Fibroblast of lung (primary cell): ENCODE measurements at regions not wholly inside any gene's neighbourhood (a gene's known extent, or its start where the extent isn't known, plus 50 kb on each side); places are given as distances from the start of the nearest gene placed in this dataset.

Experiments
- DNase-seq, 2 donors: peaks; one replicate each; pipeline versions ENCODE4 v3.0.0 to v3.0.0-alpha.2; 2010; ENCODE audit warnings: low read depth in 2 of 2
- H2AFZ ChIP-seq: 2 replicates; pipeline ENCODE4 v1.5.1; 2012; ENCODE audit warnings: low read length, control low read depth, inconsistent platforms
- H3K27ac ChIP-seq: 2 replicates; pipeline ENCODE4 v1.5.1; 2011; ENCODE audit warnings: low read length, control low read depth; ENCODE audit not compliant: insufficient read depth
- H3K27me3 ChIP-seq: 2 replicates; pipeline ENCODE4 v1.5.1; 2011; ENCODE audit warnings: mild to moderate bottlenecking, low read length; ENCODE audit not compliant: control insufficient read depth, insufficient read depth
- H3K36me3 ChIP-seq: 2 replicates; pipeline ENCODE4 v1.5.1; 2011; ENCODE audit warnings: low read length; ENCODE audit not compliant: control insufficient read depth, insufficient read depth
- H3K4me1 ChIP-seq: 2 replicates; pipeline ENCODE4 v1.5.1; 2011; ENCODE audit warnings: low read length; ENCODE audit not compliant: control insufficient read depth, insufficient read depth; ENCODE audit errors: extremely low read depth
- H3K4me2 ChIP-seq: 2 replicates; pipeline ENCODE4 v1.5.1; 2011; ENCODE audit warnings: low read length, control low read depth; ENCODE audit not compliant: insufficient read depth; ENCODE audit errors: extremely low read depth
- H3K4me3 ChIP-seq, 4 experiments: fragments of 200-600 bp in 1 of 4; sonication (generic) in 1 of 4; replicated peaks in 1 of 4; 2 replicates each; pipeline ENCODE4 v1.5.1; 2011 to 2016; ENCODE audit warnings: low read length in 4 of 4, low read depth in 3 of 4, mild to moderate bottlenecking in 3 of 4, control low read depth in 2 of 4, inconsistent platforms in 1 of 4, mixed read lengths in 1 of 4; ENCODE audit not compliant: insufficient read depth in 1 of 4; ENCODE audit errors: control extremely low read depth in 1 of 4
- H3K79me2 ChIP-seq: 2 replicates; pipeline ENCODE4 v1.5.1; 2012; ENCODE audit warnings: mild to moderate bottlenecking, low read length, inconsistent platforms; ENCODE audit not compliant: control insufficient read depth, insufficient read depth
- H3K9ac ChIP-seq: 2 replicates; pipeline ENCODE4 v1.5.1; 2011; ENCODE audit warnings: mild to moderate bottlenecking, low read length, control low read depth; ENCODE audit not compliant: insufficient read depth
- H3K9me3 ChIP-seq: 2 replicates; pipeline ENCODE4 v1.5.1; 2012; ENCODE audit warnings: low read depth, low read length; ENCODE audit not compliant: control insufficient read depth, insufficient read depth
- H4K20me1 ChIP-seq: 2 replicates; pipeline ENCODE4 v1.5.1; 2011; ENCODE audit warnings: low read length; ENCODE audit not compliant: control insufficient read depth, insufficient read depth; ENCODE audit errors: extremely low read depth
- EZH2 ChIP-seq: IDR thresholded peaks from 2 replicates; pipeline ENCODE4 v1.5.1; 2012; ENCODE audit warnings: low read length, control low read depth, mild to moderate bottlenecking; ENCODE audit errors: missing control alignments
- TF ChIP-seq, protein P1 (sequence below), 2 donors: IDR thresholded peaks in 1 of 2; conservative IDR thresholded peaks in 1 of 2; 1 replicate in 1 of 2; 2 replicates in 1 of 2; pipeline ENCODE4 v1.5.1; 2011 to 2012; ENCODE audit warnings: low read length in 2 of 2, control low read depth in 1 of 2, inconsistent platforms in 1 of 2, low read depth in 1 of 2, mild to moderate bottlenecking in 1 of 2

DNA sequence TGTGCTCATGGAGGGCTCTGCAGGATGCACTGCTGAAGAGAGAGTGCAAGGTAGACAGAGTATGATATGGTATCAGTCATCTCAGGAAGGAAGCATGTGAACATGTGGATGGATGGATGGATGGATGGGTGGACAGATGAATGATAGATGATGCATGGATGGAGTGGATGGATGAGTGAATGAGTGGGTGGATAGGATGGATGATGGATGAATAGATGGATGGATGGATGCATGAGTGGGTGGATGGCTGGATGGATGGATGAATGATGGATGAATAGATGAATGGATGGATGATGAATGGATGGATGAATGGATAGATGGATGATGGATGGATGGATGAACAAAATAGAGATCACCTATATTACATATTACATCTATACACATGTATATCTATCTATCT lies 341.3 kb downstream of the DRD1 start:
- no peaks in the 10 kb centered on the region for H3K4me1 ChIP-seq
- no peak for DNase-seq
- no peaks in the 10 kb centered on the region for H3K27me3 ChIP-seq
- no peak overlapping the region for H3K27ac ChIP-seq
- no peaks in the 10 kb centered on the region for H3K79me2 ChIP-seq
- H3K4me3 ChIP-seq: no peak overlapping the region
- H3K36me3 ChIP-seq: no peaks in the 10 kb centered on the region
- TF ChIP-seq, protein P1, sequence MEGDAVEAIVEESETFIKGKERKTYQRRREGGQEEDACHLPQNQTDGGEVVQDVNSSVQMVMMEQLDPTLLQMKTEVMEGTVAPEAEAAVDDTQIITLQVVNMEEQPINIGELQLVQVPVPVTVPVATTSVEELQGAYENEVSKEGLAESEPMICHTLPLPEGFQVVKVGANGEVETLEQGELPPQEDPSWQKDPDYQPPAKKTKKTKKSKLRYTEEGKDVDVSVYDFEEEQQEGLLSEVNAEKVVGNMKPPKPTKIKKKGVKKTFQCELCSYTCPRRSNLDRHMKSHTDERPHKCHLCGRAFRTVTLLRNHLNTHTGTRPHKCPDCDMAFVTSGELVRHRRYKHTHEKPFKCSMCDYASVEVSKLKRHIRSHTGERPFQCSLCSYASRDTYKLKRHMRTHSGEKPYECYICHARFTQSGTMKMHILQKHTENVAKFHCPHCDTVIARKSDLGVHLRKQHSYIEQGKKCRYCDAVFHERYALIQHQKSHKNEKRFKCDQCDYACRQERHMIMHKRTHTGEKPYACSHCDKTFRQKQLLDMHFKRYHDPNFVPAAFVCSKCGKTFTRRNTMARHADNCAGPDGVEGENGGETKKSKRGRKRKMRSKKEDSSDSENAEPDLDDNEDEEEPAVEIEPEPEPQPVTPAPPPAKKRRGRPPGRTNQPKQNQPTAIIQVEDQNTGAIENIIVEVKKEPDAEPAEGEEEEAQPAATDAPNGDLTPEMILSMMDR (conservative IDR thresholded peaks at IDR 0.05 in 1 of 2, IDR thresholded peaks at IDR 0.05 in 1 of 2; ENCODE audit: low read depth in 1 of 2, low read length in 2 of 2): no peak
- no peak for TF ChIP-seq EZH2
- no peak overlapping the region for H3K9ac ChIP-seq
- H2AFZ ChIP-seq: no peak overlapping the region
- H3K9me3 ChIP-seq: no peaks in the 10 kb centered on the region
- H4K20me1 ChIP-seq: no peaks in the 10 kb centered on the region
- H3K4me2 ChIP-seq: no peak overlapping the region

DNA sequence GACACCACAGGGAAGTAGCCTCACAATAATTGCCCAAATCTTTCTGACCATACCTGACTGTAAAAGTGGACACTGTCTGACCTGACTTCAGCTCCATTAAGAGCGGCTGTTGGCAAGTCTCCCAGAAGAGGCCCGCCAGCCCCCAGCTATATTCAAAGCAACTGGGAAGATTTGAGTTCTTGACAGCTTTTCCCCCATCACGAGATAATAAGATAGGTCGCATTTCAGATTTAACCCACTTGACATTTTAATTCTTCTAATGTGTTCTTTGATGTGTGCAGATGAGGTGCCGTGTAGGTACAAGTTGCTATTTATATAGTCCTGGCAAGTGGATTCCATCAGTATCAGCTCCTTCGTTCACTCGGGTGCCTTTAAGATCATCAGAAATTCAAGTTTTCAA lies 345.7 kb downstream of the DRD1 start:
- H4K20me1 ChIP-seq: no peaks in the 10 kb centered on the region
- no peaks in the 10 kb centered on the region for H3K9me3 ChIP-seq
- no peaks in the 10 kb centered on the region for H3K79me2 ChIP-seq
- no peaks in the 10 kb centered on the region for H3K36me3 ChIP-seq
- no peaks in the 10 kb centered on the region for H3K4me1 ChIP-seq
- H3K4me2 ChIP-seq: no peak overlapping the region
- no peak overlapping the region for H3K27ac ChIP-seq
- no peak for DNase-seq
- no peak overlapping the region for H3K4me3 ChIP-seq
- H3K9ac ChIP-seq: no peak overlapping the region
- no peaks in the 10 kb centered on the region for H3K27me3 ChIP-seq
- TF ChIP-seq, protein P1 (conservative IDR thresholded peaks at IDR 0.05 in 1 of 2, IDR thresholded peaks at IDR 0.05 in 1 of 2; ENCODE audit: low read depth in 1 of 2, low read length in 2 of 2): no peak
- no peak for TF ChIP-seq EZH2
- no peak overlapping the region for H2AFZ ChIP-seq

DNA sequence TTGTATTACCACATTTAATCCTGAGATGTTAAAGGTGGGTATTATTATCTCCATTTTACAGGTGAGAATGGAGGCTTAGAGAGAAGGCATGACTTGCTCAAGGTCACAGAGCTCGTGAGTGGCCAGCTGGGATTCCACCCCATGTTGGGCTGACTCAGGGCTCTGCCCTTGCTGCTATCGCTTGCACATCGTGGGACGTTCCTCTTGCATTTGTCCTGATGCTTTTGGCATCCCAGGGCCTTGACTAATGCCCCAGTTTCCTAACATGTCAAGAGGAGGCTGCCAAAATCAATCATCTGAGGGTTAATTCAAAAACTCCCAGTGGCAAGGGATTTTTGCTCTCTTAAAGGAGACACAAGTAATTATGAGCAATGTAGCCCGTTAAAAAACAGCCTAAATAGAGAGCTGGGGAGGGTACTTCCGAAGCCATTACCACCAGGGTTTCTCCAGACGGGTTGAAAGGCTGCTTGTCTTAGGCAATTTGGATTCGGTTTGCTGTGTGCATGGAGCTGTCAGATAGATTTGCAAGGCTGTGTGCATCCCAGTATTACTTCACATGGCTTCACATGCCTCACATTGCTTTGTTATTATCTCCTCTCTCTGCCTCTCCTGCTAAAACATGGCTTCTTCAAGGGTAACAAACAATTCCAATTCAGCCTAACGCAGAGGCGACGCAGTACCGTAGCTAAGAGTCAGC lies 347.4 kb downstream of the DRD1 start:
- no peak for TF ChIP-seq EZH2
- TF ChIP-seq, protein P1 (conservative IDR thresholded peaks at IDR 0.05 in 1 of 2, IDR thresholded peaks at IDR 0.05 in 1 of 2; ENCODE audit: low read depth in 1 of 2, low read length in 2 of 2): no peak

More for the DNA sequence above, 347.4 kb downstream of the DRD1 start:
- H3K4me2 ChIP-seq: no peak overlapping the region
- H3K9ac ChIP-seq: no peak overlapping the region
- no peaks in the 10 kb centered on the region for H3K79me2 ChIP-seq
- H3K36me3 ChIP-seq: no peaks in the 10 kb centered on the region
- no peaks in the 10 kb centered on the region for H3K9me3 ChIP-seq
- no peak overlapping the region for H3K27ac ChIP-seq
- H3K27me3 ChIP-seq: no peaks in the 10 kb centered on the region
- no peaks in the 10 kb centered on the region for H4K20me1 ChIP-seq
- no peak overlapping the region for H2AFZ ChIP-seq
- no peak overlapping the region for H3K4me3 ChIP-seq
- DNase-seq: peak in 1 of 2 donors; percentile 3
- no peaks in the 10 kb centered on the region for H3K4me1 ChIP-seq
